ENCODE measurements at regions not wholly inside any gene's neighbourhood (a gene's known extent, or its start where the extent isn't known, plus 50 kb on each side); places are given as distances from the start of the nearest gene placed in this dataset.

DNA sequence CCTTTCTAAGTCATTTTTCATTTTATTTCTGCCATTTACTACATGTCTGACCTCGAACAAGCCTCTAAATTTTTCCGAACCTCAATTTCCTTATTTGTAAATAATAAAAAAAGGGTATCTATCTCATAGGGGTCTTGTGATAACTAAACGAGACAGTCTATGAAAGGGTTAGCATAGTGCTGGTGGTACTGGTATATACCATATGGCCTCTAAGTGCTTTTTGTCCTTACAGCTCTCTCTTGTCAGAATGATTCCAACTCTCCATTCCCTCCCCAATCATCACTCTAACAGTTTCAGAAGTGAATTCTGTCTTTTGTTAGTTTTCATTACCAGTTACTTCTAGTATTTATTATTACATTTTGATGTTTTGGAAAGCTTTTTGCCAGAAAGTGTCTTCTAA, 85.5 kb upstream of the ACTBL2 start:
- H3K27me3 ChIP-seq (ENCODE audit: control insufficient read depth, insufficient read depth, low read length), result peaks cover 6% of the 10 kb centered on the region; the same call in 1 of the 2 replicates
- ChIA-PET CTCF (interaction anchor here (0.7 kb wide), 1 partner anchor 143 kb away, joined by 3 read pairs; no protein-coding TSS in a partner anchor), POLR2A (no interaction called here)
- DNase-seq (ENCODE audit: low read depth), result no peak
- no peak overlapping the region for H3K4me3 ChIP-seq (ENCODE audit: low read depth, low read length)
- no peaks in the 10 kb centered on the region for H3K36me3 ChIP-seq (ENCODE audit: control insufficient read depth, insufficient read depth, low read length)
- TF ChIP-seq, protein P1, sequence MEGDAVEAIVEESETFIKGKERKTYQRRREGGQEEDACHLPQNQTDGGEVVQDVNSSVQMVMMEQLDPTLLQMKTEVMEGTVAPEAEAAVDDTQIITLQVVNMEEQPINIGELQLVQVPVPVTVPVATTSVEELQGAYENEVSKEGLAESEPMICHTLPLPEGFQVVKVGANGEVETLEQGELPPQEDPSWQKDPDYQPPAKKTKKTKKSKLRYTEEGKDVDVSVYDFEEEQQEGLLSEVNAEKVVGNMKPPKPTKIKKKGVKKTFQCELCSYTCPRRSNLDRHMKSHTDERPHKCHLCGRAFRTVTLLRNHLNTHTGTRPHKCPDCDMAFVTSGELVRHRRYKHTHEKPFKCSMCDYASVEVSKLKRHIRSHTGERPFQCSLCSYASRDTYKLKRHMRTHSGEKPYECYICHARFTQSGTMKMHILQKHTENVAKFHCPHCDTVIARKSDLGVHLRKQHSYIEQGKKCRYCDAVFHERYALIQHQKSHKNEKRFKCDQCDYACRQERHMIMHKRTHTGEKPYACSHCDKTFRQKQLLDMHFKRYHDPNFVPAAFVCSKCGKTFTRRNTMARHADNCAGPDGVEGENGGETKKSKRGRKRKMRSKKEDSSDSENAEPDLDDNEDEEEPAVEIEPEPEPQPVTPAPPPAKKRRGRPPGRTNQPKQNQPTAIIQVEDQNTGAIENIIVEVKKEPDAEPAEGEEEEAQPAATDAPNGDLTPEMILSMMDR (IDR thresholded peaks at IDR 0.05; ENCODE audit: insufficient read depth, low read depth, low read length), result no peak

DNA sequence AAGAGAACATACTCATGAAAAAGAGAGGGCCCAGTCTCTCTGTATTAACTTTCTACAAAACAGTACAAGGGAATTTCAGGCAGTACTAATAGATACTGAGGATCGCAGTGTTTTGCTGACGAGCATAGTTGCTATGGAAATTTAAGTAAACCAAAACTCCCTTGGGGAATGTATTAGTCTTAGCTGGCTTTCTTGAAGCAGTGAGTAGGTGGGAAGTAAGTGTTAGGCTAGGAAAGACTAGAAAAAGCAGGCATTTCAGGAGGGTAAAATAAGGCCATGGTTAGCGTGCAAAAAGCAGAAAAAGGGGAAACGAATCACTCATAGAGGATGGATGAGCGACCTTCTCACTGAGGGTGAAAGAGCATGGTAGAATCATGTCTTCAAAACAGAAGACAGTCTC, 84.3 kb upstream of the ACTBL2 start:
- DNase-seq (ENCODE audit: low read depth), result no peak
- ChIA-PET CTCF (no interaction called here), POLR2A (no interaction called here)
- Histone ChIP-seq H3K36me3 (ENCODE audit: control insufficient read depth, insufficient read depth, low read length) (no peaks in the 10 kb centered on the region), H3K4me3 (ENCODE audit: low read depth, low read length) (no peak overlapping the region), H3K27me3 (ENCODE audit: control insufficient read depth, insufficient read depth, low read length) (peaks cover 6% of the 10 kb centered on the region)
- TF ChIP-seq, protein P1 (IDR thresholded peaks at IDR 0.05; ENCODE audit: insufficient read depth, low read depth, low read length), result no peak

DNA sequence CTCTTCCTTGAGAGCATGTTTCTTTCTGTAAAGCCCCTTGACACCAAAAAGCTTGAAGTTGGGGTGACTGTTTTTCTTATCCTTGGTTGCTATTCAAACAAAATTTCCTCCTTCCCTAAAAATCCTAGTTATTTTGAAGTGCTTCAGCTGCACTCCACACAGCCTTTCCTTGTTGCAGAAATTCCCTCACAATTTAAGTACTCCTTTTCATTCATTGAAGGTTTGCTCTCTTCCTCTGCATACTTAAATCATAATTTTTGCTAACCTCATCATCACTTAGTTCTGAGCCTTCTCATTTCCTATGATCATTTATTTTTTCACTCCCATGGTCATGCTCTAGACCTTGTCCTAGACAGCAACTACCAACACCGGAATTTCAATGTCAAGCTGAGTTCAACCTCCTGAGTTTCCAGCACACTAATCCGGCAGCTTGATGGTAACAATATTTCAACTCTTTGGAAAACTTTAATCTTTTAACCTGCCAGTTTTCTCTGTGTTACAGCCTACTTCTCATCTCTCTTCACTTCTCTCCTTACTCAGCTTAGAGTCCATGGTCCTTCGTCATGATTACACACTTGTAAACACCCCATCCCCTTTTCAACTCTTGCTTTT, 78.7 kb upstream of the ACTBL2 start:
- Histone ChIP-seq H3K27me3 (ENCODE audit: control insufficient read depth, insufficient read depth, low read length) (peaks cover 4% of the 10 kb centered on the region), H3K4me3 (ENCODE audit: low read depth, low read length) (no peak overlapping the region), H3K36me3 (ENCODE audit: control insufficient read depth, insufficient read depth, low read length) (no peaks in the 10 kb centered on the region)
- no peak for DNase-seq (ENCODE audit: low read depth)
- TF ChIP-seq, protein P1 (IDR thresholded peaks at IDR 0.05; ENCODE audit: insufficient read depth, low read depth, low read length), result no peak
- ChIA-PET POLR2A (no interaction called here), CTCF (no interaction called here)

DNA sequence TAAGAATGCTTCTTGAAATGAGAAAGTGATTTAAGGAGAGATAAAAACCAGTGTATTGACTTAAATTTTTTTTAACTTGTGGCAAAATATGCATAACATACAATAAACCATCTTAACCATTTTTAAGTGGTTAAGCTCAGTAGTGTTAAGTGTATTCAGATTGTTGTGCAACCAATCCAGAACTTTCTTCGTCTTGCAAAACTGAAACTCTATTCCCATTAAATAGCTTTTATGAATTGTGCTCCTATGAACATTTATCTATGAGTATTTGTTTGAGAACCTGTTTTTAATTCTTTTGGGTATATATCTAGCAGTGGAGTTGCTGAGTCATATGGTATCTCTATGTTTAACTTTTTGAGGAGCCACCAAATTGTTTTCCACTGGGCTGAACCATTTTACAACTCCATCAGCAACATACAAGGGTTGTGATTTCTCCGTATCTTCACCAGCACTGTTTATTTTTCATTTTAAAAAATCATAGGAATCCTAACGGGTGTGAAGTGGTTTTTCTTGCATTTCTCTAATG, 76.6 kb upstream of the ACTBL2 start:
- H3K4me3 ChIP-seq (ENCODE audit: low read depth, low read length), result no peak overlapping the region
- CTCF ChIA-PET, result no interaction called here
- POLR2A ChIA-PET, result no interaction called here
- DNase-seq (ENCODE audit: low read depth), result no peak
- peaks cover 2% of the 10 kb centered on the region for H3K27me3 ChIP-seq (ENCODE audit: control insufficient read depth, insufficient read depth, low read length)
- TF ChIP-seq, protein P1 (IDR thresholded peaks at IDR 0.05; ENCODE audit: insufficient read depth, low read depth, low read length), result no peak
- no peaks in the 10 kb centered on the region for H3K36me3 ChIP-seq (ENCODE audit: control insufficient read depth, insufficient read depth, low read length)

DNA sequence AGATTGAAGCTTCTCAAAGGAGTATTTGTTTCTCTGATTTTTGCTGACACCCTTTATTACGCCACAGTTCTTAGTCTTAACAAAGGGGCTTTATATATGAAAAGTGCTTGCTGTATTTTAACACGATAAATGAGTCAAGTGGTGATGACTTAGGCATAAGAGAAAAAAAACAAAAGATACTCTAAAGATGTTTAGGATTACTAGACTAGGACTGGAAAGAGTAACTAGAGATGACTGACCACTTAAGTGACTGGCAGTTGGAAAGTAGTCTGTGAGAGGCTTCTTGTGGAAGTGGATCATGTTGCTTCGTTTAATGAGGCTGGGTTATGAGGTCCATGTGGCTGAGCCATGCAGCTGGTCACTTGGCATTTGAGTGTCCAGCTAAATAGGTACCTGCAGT, 69.4 kb upstream of the ACTBL2 start:
- DNase-seq (ENCODE audit: low read depth), result no peak
- ChIA-PET POLR2A (no interaction called here), CTCF (no interaction called here)
- no peaks in the 10 kb centered on the region for H3K36me3 ChIP-seq (ENCODE audit: control insufficient read depth, insufficient read depth, low read length)
- TF ChIP-seq, protein P1 (IDR thresholded peaks at IDR 0.05; ENCODE audit: insufficient read depth, low read depth, low read length), result no peak
- H3K27me3 ChIP-seq (ENCODE audit: control insufficient read depth, insufficient read depth, low read length), result no peaks in the 10 kb centered on the region; the same call in 1 of the 2 replicates
- no peak overlapping the region for H3K4me3 ChIP-seq (ENCODE audit: low read depth, low read length)

All from BJ (cell line).